Gastroesophageal sphincter (tissue), 3 donors: ENCODE measurements at regions not wholly inside any gene's neighbourhood (a gene's known extent, or its start where the extent isn't known, plus 50 kb on each side); places are given as distances from the start of the nearest gene placed in this dataset.

ENCODE experiments used
- EP300 ChIP-seq: sonication (generic); formaldehyde crosslinking; IDR thresholded peaks from one replicate; pipeline ENCODE4 v1.6.1; 2017; ENCODE audit warnings: antibody characterized with exemption, mild to moderate bottlenecking
- POLR2A ChIP-seq, 2 donors: fragments of 450-650 bp; IDR thresholded peaks; one replicate each; pipeline ENCODE4 v1.6.1; 2017; ENCODE audit warnings: antibody characterized with exemption in 2 of 2, mild to moderate bottlenecking in 2 of 2, moderate library complexity in 1 of 2
- TF ChIP-seq, protein P1 (sequence below), 4 experiments: fragments of 200-600 bp in 2 of 4; fragments of 450-650 bp in 2 of 4; sonication (generic) in 1 of 4; IDR thresholded peaks; one replicate each; pipeline ENCODE4 v1.5.1; 2017 to 2019; ENCODE audit warnings: antibody characterized with exemption in 4 of 4, mild to moderate bottlenecking in 2 of 4, moderate library complexity in 2 of 4

DNA sequence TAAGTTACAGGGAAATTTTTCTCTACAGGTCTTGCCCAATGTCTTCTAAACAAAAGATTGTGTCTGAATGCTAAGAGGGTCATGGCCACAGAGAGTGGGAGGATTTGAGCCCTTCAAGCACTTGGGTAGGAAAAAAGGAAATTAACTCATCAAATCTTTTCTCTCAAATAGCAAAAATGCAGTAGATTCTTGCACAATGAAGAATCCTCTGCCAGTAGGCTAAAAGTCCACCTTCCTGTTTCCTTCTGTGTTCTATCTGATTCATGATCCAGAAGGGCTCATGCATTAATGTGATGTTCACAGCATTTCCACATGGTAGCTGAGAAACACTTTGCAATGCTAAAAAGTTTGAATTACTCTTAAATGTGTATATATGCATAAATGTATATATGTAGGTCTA is 177.1 kb downstream of the CD47 start:
- TF ChIP-seq, protein P1, sequence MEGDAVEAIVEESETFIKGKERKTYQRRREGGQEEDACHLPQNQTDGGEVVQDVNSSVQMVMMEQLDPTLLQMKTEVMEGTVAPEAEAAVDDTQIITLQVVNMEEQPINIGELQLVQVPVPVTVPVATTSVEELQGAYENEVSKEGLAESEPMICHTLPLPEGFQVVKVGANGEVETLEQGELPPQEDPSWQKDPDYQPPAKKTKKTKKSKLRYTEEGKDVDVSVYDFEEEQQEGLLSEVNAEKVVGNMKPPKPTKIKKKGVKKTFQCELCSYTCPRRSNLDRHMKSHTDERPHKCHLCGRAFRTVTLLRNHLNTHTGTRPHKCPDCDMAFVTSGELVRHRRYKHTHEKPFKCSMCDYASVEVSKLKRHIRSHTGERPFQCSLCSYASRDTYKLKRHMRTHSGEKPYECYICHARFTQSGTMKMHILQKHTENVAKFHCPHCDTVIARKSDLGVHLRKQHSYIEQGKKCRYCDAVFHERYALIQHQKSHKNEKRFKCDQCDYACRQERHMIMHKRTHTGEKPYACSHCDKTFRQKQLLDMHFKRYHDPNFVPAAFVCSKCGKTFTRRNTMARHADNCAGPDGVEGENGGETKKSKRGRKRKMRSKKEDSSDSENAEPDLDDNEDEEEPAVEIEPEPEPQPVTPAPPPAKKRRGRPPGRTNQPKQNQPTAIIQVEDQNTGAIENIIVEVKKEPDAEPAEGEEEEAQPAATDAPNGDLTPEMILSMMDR (IDR thresholded peaks at IDR 0.05), result no peak
- TF ChIP-seq EP300 (no peak), POLR2A (IDR thresholded peaks at IDR 0.05) (no peak)
